Muscle of back (tissue), 3 donors: ENCODE measurements at regions not wholly inside any gene's neighbourhood (a gene's known extent, or its start where the extent isn't known, plus 50 kb on each side); places are given as distances from the start of the nearest gene placed in this dataset.
A peak's percentile ranks its signal among the peaks of the same experiment; 100 is the strongest.

Experiments
- DNase-seq, 3 donors: peaks; one replicate each; pipeline versions ENCODE4 v3.0.0 to v3.0.0-alpha.2; 2013

- DNase-seq: no peak
Observed at GRCh38 chr12:85681333-85681732, 154.9 kb downstream of the RASSF9 start.

DNA sequence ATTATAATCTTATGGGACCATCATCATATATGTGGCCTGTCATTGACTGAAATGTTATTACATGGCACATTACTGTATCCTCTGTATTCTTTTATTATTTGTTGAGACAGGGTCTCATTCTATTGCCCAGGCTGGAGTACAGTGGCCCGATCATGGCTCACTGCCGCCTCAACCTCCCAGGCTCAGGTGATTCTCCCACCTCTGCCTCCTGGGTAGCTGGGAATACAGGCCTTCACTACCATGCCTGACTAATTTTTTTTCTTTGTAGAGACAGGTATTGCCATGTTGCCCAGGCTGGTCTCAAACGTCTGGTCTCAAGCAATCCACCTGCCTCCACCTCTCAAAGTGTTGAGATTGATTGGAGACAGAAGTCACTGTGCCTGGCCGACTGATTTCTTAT is 153.2 kb downstream of the RASSF9 start:
- DNase-seq: no peak

DNA sequence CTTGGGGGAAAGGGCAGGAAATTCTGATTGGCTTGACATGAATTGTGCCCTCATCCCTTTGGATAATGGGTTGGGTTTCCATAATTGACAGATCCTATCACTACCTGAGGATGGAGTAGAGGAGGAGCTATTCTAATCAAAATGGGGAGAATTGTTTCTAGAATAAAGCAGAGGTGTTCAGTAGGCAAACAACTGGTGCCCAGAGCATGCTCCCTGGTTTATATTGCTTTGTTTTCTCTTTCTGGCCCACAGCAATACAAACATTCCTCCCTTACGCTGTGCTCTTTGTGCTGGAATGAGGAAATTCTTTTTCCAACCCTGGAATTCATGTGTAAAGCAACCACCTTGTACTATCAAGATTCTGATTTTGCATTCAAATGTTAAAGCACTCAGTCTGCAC is 147.4 kb downstream of the RASSF9 start:
- DNase-seq: no peak

- DNase-seq: no peak
Observed at GRCh38 chr12:85690146-85690545, 146.1 kb downstream of the RASSF9 start.

DNA sequence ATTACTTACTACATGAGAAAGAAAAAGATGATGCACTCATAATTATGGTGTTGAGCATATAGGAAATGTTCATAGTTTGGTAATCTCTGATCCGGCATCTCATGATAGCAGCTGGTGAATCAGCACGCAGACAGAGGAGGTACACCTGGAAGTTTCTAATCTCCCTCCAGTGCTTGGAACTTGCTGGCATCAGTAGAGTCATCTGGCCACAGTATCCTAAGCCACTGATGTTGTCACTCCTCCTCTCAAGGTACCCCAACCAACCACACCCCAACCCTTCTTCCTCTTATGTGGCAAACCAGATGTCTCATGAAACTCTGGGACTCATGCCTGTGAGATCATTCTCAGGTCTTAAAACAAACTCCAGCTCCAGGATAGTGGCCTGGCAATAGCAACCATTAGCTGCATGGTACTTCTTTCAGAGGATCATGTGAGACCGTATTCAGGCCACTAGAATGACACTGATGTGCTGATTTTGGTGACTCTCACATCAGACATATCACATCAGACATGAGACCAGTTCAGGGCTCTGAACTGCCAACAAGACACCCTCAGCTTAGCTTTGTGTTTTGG is 143.0 kb downstream of the RASSF9 start:
- DNase-seq: no peak

DNA sequence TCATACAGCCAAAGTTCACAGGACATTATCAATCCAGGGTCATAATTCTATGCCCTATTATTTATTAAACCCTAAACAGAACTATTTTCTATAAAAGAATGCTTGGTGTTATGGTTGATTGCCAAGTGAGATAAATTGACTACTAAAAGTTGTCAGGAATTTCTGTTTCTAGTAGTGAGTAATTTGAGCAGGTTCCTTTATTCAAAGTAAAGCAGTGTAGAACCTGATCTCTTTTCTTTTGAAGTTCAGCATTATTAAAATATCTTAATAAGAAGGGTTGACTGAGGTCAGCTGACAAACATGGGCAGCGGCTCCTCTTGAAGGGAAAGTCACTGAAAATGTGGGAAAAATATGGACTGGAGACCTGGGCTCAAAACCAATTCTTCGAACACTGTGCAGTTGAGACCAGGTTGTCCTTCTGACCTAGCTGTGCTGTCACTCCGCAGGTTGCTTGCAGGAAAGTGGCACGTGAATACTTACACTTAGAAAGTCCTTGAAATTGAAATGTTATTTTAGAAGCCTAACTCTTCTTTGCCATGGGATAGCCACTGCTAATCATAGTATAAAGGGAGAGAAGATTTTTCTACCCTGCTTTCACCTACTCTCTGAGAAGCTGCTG is 141.0 kb downstream of the RASSF9 start:
- no peak for DNase-seq

DNA sequence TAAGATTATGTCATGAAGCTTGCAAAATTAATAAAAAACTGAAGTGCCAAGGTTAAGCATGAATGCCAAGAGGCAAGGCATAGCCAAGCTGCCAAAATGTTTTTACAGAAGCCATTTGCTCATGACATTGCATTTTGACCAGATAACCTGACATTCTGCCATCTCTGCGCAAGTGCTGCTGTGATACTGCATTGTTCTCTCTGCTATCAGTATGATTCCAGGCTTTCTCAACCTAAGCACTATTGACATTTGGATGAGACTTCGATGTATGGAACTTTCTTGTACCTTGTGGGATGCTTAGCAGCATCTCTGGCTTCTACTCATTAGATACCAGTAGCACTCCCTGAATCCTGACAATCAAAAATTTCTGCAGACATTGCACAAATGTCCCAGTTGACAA is 139.2 kb downstream of the RASSF9 start:
- DNase-seq: no peak

DNA sequence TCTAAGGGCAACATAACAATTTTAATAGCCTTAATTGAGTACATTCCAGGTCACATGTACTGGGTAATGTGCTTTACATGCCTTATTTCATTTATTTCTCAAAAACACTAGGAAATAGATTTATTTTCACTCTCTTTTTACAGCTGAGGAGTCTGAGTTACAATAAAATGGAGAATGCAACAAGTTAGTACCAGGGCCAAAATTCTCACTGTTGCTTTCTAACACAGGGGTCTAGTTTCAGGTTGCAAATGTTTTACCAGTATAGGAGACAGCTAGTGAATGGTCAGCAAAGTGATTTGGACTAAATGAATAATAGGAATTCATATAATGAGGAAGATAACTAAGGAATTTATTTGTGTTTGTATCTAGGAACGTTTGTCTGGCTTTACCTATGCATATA is 137.3 kb downstream of the RASSF9 start:
- DNase-seq: no peak

GRCh38 chr12:85708775-85709174 is 127.4 kb downstream of the RASSF9 start:
- no peak for DNase-seq

- DNase-seq: no peak
Observed at GRCh38 chr12:85711735-85712390, 124.3 kb downstream of the RASSF9 start.

DNA sequence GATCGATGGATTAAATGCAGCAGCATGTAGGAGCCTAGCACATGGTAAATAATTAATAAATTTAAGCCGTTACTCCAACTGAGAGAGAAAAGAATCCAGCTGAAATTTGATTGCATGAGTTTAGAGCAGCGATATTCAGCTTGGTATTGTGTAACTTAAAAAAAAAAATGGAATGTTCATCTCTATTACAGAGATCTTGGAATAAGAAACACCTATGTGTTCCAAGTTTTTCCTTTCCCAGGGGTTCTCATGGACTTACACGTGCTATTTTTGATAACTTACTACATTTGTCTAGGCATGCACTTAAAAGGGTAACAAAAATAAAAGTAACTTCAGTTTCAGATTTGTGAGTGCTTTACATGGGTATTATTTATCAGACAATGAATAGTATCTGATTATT is 122.8 kb downstream of the RASSF9 start:
- peak; percentile 50 to 89 (median 77) for DNase-seq

- no peak for DNase-seq
Observed at GRCh38 chr12:85714425-85714824, 121.8 kb downstream of the RASSF9 start.

- DNase-seq: no peak
Observed at GRCh38 chr12:85720308-85721033, 115.7 kb downstream of the RASSF9 start.

DNA sequence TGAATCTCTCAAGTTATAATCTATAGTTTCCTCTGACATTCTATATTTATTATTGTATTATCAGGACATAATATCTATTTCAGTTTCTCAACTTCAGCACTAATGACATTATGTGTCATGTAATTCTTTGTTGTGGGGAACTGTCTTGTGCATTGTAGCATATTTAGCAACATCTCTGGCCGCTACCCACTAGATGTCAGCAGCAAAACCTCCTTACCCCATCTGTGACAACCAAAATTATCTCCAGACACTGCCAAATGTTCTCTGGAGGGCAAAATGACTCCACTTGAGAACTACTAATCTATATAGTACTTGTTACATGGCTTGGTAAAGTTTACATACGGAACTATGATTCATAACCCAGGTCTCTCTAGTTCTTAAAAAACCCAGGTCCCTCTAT is 110.2 kb downstream of the RASSF9 start:
- DNase-seq: no peak

- no peak for DNase-seq
Observed at GRCh38 chr12:85733221-85733840, 102.9 kb downstream of the RASSF9 start.

GRCh38 chr12:85733984-85734383 is 102.2 kb downstream of the RASSF9 start:
- no peak for DNase-seq

DNA sequence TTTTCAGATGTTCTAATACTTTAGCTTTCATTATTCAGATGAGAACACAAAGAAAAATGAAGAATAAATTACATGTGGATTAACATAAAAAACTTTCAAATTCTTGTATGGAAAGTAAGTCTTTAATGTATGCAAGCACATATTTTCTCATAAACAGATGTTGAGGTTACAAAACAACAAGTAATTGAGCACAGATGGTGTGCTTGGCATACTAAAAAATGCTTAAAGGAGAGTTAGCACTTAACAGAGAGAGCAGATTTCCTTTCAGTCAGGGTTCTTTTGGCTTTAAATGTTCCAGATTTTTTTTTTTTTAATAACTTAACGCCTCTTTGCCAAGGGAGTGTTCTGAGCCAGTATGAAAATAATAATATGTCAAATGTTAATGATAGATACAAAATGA is 96.0 kb downstream of the RASSF9 start:
- DNase-seq: peak; percentile 45 to 82 (median 68)

DNA sequence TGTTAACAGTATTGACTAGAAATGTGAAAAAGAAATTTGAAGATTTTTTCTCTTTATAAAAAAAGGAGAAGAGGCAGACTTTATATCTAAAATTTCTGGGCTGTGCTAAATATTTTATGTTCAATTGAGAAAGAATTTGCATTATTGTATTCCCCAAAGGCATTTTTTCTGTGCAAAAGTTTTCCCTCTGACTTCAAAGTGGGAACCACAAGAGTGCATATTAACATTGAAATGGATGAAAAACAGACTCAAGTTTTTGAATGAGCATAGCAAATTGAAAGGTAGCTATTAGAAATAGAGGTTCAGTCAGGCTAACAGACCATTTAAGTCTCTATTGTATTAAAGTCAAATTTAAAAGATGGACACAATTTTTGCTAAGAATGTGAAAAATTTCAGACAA is 95.2 kb downstream of the RASSF9 start:
- peak in 2 of 3 donors; percentile 6 to 32 for DNase-seq

DNA sequence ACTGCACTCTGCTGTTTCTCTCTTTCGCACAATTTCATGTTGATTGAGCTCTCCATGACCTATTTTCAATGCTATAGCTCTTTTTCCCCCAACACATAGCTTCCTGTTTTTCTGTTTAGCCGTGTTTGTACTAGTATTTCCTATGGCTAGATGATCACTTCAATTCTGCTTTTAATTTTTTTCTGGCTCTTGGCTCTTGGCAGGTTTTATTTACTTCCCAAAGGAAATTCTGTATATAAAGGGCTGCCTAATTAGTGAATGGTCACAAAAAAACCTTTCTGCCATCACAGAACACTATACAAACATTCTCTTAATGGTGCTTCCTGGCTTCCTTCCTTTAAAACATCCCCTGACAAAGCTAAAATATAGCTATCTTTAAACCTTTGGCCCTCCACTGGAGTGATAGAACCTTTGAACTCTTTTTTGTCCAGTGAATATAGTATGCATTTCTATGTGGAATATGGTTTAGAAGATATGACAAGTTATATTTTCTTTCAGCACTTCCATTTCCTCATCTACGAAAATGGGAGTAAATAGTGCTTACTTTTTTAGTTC is 88.2 kb downstream of the RASSF9 start:
- no peak for DNase-seq
